ENCODE measurements at regions not wholly inside any gene's neighbourhood (a gene's known extent, or its start where the extent isn't known, plus 50 kb on each side); places are given as distances from the start of the nearest gene placed in this dataset.
A peak's percentile ranks its signal among the peaks of the same experiment; 100 is the strongest.

- no peaks in the 10 kb centered on the region for H3K4me1 Mint-ChIP-seq
- H3K27me3 Mint-ChIP-seq (ENCODE audit: low read depth, poor library complexity), result peaks cover 2% of the 10 kb centered on the region
- TF ChIP-seq, protein P1, sequence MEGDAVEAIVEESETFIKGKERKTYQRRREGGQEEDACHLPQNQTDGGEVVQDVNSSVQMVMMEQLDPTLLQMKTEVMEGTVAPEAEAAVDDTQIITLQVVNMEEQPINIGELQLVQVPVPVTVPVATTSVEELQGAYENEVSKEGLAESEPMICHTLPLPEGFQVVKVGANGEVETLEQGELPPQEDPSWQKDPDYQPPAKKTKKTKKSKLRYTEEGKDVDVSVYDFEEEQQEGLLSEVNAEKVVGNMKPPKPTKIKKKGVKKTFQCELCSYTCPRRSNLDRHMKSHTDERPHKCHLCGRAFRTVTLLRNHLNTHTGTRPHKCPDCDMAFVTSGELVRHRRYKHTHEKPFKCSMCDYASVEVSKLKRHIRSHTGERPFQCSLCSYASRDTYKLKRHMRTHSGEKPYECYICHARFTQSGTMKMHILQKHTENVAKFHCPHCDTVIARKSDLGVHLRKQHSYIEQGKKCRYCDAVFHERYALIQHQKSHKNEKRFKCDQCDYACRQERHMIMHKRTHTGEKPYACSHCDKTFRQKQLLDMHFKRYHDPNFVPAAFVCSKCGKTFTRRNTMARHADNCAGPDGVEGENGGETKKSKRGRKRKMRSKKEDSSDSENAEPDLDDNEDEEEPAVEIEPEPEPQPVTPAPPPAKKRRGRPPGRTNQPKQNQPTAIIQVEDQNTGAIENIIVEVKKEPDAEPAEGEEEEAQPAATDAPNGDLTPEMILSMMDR (IDR thresholded peaks at IDR 0.05), result peak; percentile 12
- H3K36me3 Mint-ChIP-seq (ENCODE audit: low read depth), result peaks cover 4% of the 10 kb centered on the region
- H3K27ac Mint-ChIP-seq, result no peak overlapping the region
- no peaks in the 10 kb centered on the region for H3K9me3 Mint-ChIP-seq
- H3K4me3 Mint-ChIP-seq, result no peak overlapping the region
- DNase-seq, result no peak
Measured at GRCh38 chr5:111670826-111671492, 86.0 kb downstream of the NREP start.

GRCh38 chr5:111668477-111669414, 88.2 kb downstream of the NREP start:
- Mint-ChIP-seq H3K36me3 (ENCODE audit: low read depth) (peaks cover 4% of the 10 kb centered on the region), H3K27ac (no peak overlapping the region), H3K4me1 (peaks cover under 1% of the 10 kb centered on the region), H3K9me3 (no peaks in the 10 kb centered on the region), H3K27me3 (ENCODE audit: low read depth, poor library complexity) (peaks cover 2% of the 10 kb centered on the region), H3K4me3 (no peak overlapping the region)
- TF ChIP-seq, protein P1 (IDR thresholded peaks at IDR 0.05), result no peak
- DNase-seq, result no peak

DNA sequence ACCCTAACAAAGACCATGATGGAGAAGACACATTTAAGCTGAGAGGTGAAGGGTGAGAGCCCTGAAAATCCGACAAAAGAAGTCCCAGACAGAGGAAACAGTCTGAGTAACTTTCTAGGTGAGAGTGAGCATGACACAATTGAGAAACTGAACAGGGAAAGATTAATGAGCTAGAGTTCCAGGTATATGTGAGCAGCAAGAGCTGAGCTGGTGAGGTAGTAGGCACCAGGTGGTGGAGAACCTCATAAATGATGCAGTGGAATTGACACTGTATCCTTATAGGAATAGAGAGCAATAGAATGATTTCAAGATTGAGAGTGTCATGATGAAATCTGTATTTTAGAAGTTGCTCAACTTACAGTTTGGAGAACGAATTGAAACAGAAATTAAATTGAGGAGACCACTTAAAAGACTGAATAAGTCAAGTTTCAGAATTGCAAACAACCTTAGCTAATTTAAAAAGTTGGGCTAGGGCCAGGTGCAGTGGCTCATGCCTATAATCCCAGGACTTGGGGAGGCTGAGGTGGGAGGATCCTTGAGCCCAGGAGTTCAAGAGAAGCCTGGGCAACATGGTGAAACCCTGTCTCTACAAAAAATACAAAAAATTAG, 89.8 kb downstream of the NREP start:
- TF ChIP-seq, protein P1 (IDR thresholded peaks at IDR 0.05), result no peak
- Mint-ChIP-seq H3K36me3 (ENCODE audit: low read depth) (peaks cover 4% of the 10 kb centered on the region), H3K4me1 (peaks cover 12% of the 10 kb centered on the region), H3K27me3 (ENCODE audit: low read depth, poor library complexity) (no peaks in the 10 kb centered on the region), H3K9me3 (no peaks in the 10 kb centered on the region), H3K4me3 (no peak overlapping the region), H3K27ac (no peak overlapping the region)
- no peak for DNase-seq

- Mint-ChIP-seq H3K4me1 (no peaks in the 10 kb centered on the region), H3K27ac (no peak overlapping the region), H3K27me3 (ENCODE audit: low read depth, poor library complexity) (no peaks in the 10 kb centered on the region), H3K4me3 (no peak overlapping the region), H3K36me3 (ENCODE audit: low read depth) (peaks cover 12% of the 10 kb centered on the region), H3K9me3 (peaks cover 29% of the 10 kb centered on the region)
- TF ChIP-seq, protein P1 (IDR thresholded peaks at IDR 0.05), result no peak
- no peak for DNase-seq
Measured at GRCh38 chr5:111656580-111656979, 100.4 kb downstream of the NREP start.

DNA sequence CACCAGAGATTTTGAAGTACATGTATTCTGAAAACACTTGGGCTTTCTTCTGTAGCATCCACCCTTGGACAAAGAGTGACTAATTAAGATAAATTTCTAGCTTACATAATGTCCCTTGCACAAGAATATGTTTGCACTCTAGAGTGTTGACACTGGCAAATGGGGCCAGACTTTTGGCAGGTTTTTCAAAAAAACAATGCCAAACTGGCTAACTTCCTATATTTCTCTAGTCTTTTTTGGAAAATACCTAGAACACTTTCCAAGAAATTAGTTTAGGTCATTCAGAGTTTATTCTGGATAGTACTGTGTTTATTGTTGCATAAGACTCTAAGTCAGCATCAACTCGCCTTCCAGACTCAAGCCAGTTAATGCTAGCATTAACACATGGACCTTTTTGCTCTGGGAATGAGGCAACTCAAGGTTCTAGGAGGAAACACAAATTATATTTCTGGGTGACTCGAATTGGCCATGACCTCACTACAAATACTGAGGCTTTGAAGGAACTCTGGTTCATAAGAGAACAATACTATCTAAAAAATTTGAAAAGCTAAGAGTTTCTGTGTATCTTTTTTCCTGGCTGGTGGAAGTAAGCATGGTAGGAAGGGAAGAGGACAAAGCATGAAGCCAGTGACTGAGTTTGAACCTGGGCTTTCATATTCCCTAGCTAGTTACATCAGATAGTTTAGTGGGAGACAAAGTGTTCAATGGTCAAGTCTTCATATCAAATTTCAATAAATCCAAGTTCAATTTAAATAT, 101.6 kb downstream of the NREP start:
- no peak for DNase-seq
- no peak overlapping the region for H3K27ac Mint-ChIP-seq
- TF ChIP-seq, protein P1 (IDR thresholded peaks at IDR 0.05), result no peak
- no peak overlapping the region for H3K4me3 Mint-ChIP-seq
- H3K36me3 Mint-ChIP-seq (ENCODE audit: low read depth), result peaks cover 2% of the 10 kb centered on the region
- H3K4me1 Mint-ChIP-seq, result peaks cover 2% of the 10 kb centered on the region
- peaks cover 17% of the 10 kb centered on the region for H3K9me3 Mint-ChIP-seq
- no peaks in the 10 kb centered on the region for H3K27me3 Mint-ChIP-seq (ENCODE audit: low read depth, poor library complexity)

Measured in nephron progenitor cell (in vitro differentiated cells).